Stomach smooth muscle (tissue), 2 donors: ENCODE measurements at regions not wholly inside any gene's neighbourhood (a gene's known extent, or its start where the extent isn't known, plus 50 kb on each side); places are given as distances from the start of the nearest gene placed in this dataset.

ENCODE experiments used
- H3K27ac ChIP-seq: one replicate; pipeline ENCODE4 v1.7.0; 2013; ENCODE audit warnings: mild to moderate bottlenecking, low read length, inconsistent platforms
- H3K27me3 ChIP-seq, 2 donors: one replicate each; pipeline ENCODE4 v1.7.0; 2013; ENCODE audit warnings: low read length in 2 of 2; ENCODE audit not compliant: insufficient read depth in 2 of 2, control insufficient read depth in 1 of 2
- H3K36me3 ChIP-seq, 2 donors: one replicate each; pipeline ENCODE4 v1.7.0; 2013; ENCODE audit warnings: low read length in 2 of 2; ENCODE audit not compliant: control insufficient read depth in 2 of 2, insufficient read depth in 2 of 2
- H3K4me1 ChIP-seq: one replicate; pipeline ENCODE4 v1.7.0; 2013; ENCODE audit warnings: low read length; ENCODE audit not compliant: control insufficient read depth, insufficient read depth
- H3K4me3 ChIP-seq, 2 donors: one replicate each; pipeline ENCODE4 v1.7.0; 2013; ENCODE audit warnings: low read length in 2 of 2
- H3K9ac ChIP-seq, 2 donors: one replicate each; pipeline ENCODE4 v1.7.0; 2013; ENCODE audit warnings: low read length in 2 of 2, mild to moderate bottlenecking in 1 of 2
- H3K9me3 ChIP-seq, 2 donors: one replicate each; pipeline ENCODE4 v1.7.0; 2013; ENCODE audit warnings: low read length in 2 of 2; ENCODE audit not compliant: control insufficient read depth in 2 of 2
- donor health status: healthy.
- donor health status: Pancreatic carcinoma.

- Histone ChIP-seq H3K27me3 (peaks cover 0 to 11% of the 10 kb centered on the region in 2 donors), H3K4me3 (no peak overlapping the region), H3K9me3 (peaks cover 0 to 4% of the 10 kb centered on the region in 2 donors), H3K36me3 (no peaks in the 10 kb centered on the region), H3K9ac (no peak overlapping the region), H3K4me1 (no peaks in the 10 kb centered on the region), H3K27ac (no peak overlapping the region)
These were observed 198.7 kb downstream of the NPHP4 start for GRCh38 chr1:5793516-5793915.

DNA sequence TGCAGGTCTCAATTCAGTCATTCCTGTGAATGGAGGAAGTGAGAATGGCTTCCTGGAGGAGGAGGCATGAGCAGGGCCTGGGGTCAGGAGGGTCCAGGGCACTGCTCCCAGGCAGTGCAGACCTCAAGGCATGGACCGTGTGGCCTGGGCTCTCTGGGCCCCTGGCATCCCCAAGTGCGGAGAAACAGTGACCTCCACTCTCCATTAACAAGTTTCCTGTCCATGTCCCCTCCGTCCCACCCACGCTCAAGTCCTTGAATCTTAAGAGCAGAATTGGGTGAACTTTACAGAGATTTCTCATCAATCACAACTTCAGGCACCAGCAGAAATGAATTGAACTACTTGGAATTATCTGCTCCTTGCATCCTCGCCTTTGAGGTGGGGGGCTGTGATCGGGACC lies 211.1 kb downstream of the NPHP4 start:
- no peaks in the 10 kb centered on the region for H3K4me1 ChIP-seq
- H3K27ac ChIP-seq, result no peak overlapping the region
- peaks cover 0 to 2% of the 10 kb centered on the region in 2 donors for H3K27me3 ChIP-seq
- no peak overlapping the region for H3K4me3 ChIP-seq
- H3K9me3 ChIP-seq, result peaks cover 0 to 4% of the 10 kb centered on the region in 2 donors
- no peaks in the 10 kb centered on the region for H3K36me3 ChIP-seq
- H3K9ac ChIP-seq, result no peak overlapping the region

GRCh38 chr1:5780324-5780716 lies 211.9 kb downstream of the NPHP4 start:
- no peak overlapping the region for H3K4me3 ChIP-seq
- H3K9me3 ChIP-seq, result peaks cover 0 to 4% of the 10 kb centered on the region in 2 donors
- H3K9ac ChIP-seq, result no peak overlapping the region
- H3K4me1 ChIP-seq, result no peaks in the 10 kb centered on the region
- H3K27ac ChIP-seq, result no peak overlapping the region
- H3K27me3 ChIP-seq, result peaks cover 0 to 2% of the 10 kb centered on the region in 2 donors
- H3K36me3 ChIP-seq, result no peaks in the 10 kb centered on the region

DNA sequence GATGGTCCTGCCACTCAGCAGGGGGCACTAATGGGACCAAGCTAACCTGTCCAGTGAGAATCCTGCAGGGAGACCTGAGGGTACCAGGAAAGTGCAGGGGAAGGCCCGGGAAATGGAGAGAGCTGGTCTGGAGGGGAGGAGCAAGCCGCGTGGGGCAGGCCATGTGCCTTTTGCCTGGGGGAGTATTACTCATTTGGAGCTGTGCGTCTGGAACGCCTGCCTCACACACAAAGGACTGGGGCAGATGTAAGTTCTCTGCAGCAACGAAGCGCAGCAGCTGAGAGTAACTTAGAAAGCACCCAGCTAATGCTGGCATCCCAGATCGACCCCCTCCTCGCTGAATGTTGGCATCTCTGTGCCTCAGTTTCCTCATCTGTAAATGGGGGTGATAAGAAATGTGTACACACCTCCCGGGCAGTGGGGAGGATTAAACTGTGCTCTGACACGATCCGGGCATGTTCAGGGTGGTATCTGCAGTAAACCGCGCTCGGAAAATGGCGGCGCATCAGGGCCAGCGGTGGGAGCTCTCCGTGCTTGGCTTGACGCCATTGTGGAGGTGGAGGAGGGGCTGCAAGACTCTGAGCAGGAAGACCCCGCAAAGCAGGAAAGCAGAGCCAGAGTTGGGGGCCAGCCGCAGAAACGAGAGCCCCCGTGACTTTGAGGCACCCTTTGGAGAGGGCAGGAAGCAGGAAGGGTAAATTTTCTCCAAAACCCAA lies 212.5 kb downstream of the NPHP4 start:
- H3K36me3 ChIP-seq, result no peaks in the 10 kb centered on the region
- H3K9ac ChIP-seq, result no peak overlapping the region
- peaks cover 0 to 2% of the 10 kb centered on the region in 2 donors for H3K27me3 ChIP-seq
- no peaks in the 10 kb centered on the region for H3K4me1 ChIP-seq
- peaks cover 0 to 4% of the 10 kb centered on the region in 2 donors for H3K9me3 ChIP-seq
- H3K4me3 ChIP-seq, result no peak overlapping the region
- H3K27ac ChIP-seq, result no peak overlapping the region

DNA sequence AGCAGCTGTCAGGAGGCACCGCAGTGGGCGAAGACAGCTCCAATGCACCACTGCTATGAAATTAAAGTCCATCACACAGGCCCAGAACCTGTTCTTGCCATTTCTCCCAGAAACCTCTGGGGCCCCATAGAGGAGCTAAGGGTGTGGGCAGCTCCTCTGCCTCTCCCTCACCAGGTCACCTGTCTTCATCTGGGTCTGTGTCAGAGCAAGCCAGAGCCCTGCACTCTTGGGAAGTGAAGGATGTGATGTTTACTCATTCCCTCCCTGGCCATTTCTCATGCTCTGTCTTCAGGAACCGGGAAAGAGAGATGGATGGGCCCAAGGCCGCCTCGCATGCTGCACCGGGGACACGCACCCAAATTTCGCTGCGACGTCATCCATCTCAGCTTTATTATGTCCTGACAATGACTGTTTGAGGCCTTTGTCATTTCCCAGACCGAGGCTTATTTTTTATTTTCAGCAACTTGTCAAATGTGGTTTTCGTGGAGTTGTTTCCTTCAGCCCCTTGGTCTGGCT lies 216.1 kb downstream of the NPHP4 start:
- Histone ChIP-seq H3K27ac (no peak overlapping the region), H3K36me3 (no peaks in the 10 kb centered on the region), H3K9ac (no peak overlapping the region)

GRCh38 chr1:5774019-5774418 lies 218.2 kb downstream of the NPHP4 start:
- Histone ChIP-seq H3K27me3 (peaks cover 0 to 11% of the 10 kb centered on the region in 2 donors), H3K36me3 (no peaks in the 10 kb centered on the region), H3K9me3 (peaks cover 0 to 4% of the 10 kb centered on the region in 2 donors), H3K4me1 (no peaks in the 10 kb centered on the region), H3K4me3 (no peak overlapping the region), H3K27ac (no peak overlapping the region), H3K9ac (no peak overlapping the region)

More for the DNA sequence above, 216.1 kb downstream of the NPHP4 start:
- Histone ChIP-seq H3K27me3 (peaks cover 0 to 7% of the 10 kb centered on the region in 2 donors), H3K4me3 (no peak overlapping the region), H3K4me1 (no peaks in the 10 kb centered on the region), H3K9me3 (peaks cover 0 to 4% of the 10 kb centered on the region in 2 donors)

- H3K4me3 ChIP-seq, result no peak overlapping the region
- H3K36me3 ChIP-seq, result no peaks in the 10 kb centered on the region
- peaks cover 6 to 17% of the 10 kb centered on the region in 2 donors for H3K27me3 ChIP-seq
- no peak overlapping the region for H3K27ac ChIP-seq
- H3K9me3 ChIP-seq, result no peaks in the 10 kb centered on the region
- no peaks in the 10 kb centered on the region for H3K4me1 ChIP-seq
- no peak overlapping the region for H3K9ac ChIP-seq
These were observed 220.4 kb downstream of the NPHP4 start for GRCh38 chr1:5771788-5772187.

DNA sequence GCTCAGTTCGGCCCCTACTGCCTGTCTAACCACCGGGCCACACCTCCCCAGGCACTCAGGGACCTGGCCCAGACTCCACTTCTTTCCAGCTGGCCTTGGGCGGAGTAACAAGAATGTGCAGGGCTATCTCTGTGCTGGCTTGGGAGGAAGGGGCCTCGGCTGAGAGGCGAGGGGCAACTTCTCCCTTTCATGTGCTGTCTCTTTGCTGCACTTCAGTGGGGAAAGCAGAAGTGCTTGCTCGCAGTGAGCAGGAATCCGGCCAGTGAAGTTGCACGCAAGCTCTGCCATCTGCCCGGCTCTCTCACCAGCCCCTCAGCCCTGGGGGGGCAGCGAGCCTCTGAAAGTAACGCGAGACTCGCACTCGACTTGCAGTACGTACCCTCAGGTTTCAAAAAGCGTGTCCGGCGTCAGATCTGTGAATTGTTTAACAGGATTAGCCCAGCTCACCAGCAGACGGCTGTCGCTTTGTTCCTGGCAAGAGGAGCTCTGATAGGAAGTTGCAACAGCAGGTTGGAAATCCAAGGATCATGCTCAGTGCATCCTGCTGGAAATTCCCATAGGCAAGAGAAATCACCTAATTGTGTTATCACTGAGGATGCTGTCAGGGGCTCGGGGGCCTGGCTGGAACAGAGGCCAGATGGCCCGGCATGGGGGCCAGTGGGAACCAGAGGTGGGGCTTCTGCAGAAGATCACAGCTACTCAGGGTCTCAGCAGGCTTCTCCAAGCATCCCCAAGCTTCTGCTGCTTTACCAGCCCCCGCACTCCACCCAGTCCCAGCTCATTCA lies 221.1 kb downstream of the NPHP4 start:
- no peak overlapping the region for H3K9ac ChIP-seq
- peaks cover 10 to 22% of the 10 kb centered on the region in 2 donors for H3K27me3 ChIP-seq
- no peak overlapping the region for H3K27ac ChIP-seq
- H3K36me3 ChIP-seq, result no peaks in the 10 kb centered on the region
- peak overlapping the region in 1 of 2 donors; percentile 49 for H3K4me3 ChIP-seq
- no peaks in the 10 kb centered on the region for H3K9me3 ChIP-seq
- no peaks in the 10 kb centered on the region for H3K4me1 ChIP-seq

- no peak overlapping the region for H3K27ac ChIP-seq
- no peaks in the 10 kb centered on the region for H3K9me3 ChIP-seq
- peaks cover 21 to 30% of the 10 kb centered on the region in 2 donors for H3K27me3 ChIP-seq
- no peaks in the 10 kb centered on the region for H3K36me3 ChIP-seq
- H3K4me3 ChIP-seq, result no peak overlapping the region
- H3K9ac ChIP-seq, result no peak overlapping the region
- no peaks in the 10 kb centered on the region for H3K4me1 ChIP-seq
These were observed 222.5 kb downstream of the NPHP4 start for GRCh38 chr1:5769760-5770159.

GRCh38 chr1:5769146-5769545 lies 223.1 kb downstream of the NPHP4 start:
- Histone ChIP-seq H3K4me1 (no peaks in the 10 kb centered on the region), H3K27ac (no peak overlapping the region), H3K9ac (no peak overlapping the region), H3K27me3 (peaks cover 21 to 30% of the 10 kb centered on the region in 2 donors), H3K36me3 (no peaks in the 10 kb centered on the region), H3K4me3 (no peak overlapping the region), H3K9me3 (no peaks in the 10 kb centered on the region)
